ENCODE measurements at regions not wholly inside any gene's neighbourhood (a gene's known extent, or its start where the extent isn't known, plus 50 kb on each side); places are given as distances from the start of the nearest gene placed in this dataset.

DNA sequence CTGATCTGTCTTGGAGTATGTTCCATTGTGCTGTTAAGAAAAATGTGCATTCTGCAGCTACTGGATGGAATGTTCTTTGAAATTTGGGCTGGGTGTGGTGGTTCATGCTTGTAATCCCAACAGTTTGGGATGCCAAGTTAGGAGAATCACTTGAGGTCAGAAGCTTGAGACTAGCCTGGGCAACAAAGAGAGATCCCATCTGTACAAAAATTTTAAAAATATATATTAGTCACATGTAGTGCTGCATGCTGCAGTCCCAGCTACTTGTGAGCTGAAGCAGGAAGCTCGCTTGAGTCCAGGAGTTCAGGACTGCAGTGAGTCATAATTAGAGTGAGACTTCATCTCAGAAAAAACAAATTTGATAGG is 62.8 kb upstream of the PLSCR4 start:
- TF ChIP-seq, protein P1, sequence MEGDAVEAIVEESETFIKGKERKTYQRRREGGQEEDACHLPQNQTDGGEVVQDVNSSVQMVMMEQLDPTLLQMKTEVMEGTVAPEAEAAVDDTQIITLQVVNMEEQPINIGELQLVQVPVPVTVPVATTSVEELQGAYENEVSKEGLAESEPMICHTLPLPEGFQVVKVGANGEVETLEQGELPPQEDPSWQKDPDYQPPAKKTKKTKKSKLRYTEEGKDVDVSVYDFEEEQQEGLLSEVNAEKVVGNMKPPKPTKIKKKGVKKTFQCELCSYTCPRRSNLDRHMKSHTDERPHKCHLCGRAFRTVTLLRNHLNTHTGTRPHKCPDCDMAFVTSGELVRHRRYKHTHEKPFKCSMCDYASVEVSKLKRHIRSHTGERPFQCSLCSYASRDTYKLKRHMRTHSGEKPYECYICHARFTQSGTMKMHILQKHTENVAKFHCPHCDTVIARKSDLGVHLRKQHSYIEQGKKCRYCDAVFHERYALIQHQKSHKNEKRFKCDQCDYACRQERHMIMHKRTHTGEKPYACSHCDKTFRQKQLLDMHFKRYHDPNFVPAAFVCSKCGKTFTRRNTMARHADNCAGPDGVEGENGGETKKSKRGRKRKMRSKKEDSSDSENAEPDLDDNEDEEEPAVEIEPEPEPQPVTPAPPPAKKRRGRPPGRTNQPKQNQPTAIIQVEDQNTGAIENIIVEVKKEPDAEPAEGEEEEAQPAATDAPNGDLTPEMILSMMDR (IDR thresholded peaks at IDR 0.05), result no peak
- H3K9me3 Mint-ChIP-seq (ENCODE audit: unreplicated experiment), result peaks cover 21% of the 10 kb centered on the region
- H3K4me1 Mint-ChIP-seq (ENCODE audit: unreplicated experiment), result peaks cover 45% of the 10 kb centered on the region
- H3K4me3 Mint-ChIP-seq (ENCODE audit: unreplicated experiment), result no peak overlapping the region
- H3K27ac Mint-ChIP-seq (ENCODE audit: unreplicated experiment), result peak overlapping the region; percentile 86
- no peaks in the 10 kb centered on the region for H3K27me3 Mint-ChIP-seq (ENCODE audit: unreplicated experiment)
- no peak for DNase-seq (ENCODE audit: extremely low spot score, unreplicated experiment)
- H3K36me3 Mint-ChIP-seq (ENCODE audit: unreplicated experiment), result no peaks in the 10 kb centered on the region

DNA sequence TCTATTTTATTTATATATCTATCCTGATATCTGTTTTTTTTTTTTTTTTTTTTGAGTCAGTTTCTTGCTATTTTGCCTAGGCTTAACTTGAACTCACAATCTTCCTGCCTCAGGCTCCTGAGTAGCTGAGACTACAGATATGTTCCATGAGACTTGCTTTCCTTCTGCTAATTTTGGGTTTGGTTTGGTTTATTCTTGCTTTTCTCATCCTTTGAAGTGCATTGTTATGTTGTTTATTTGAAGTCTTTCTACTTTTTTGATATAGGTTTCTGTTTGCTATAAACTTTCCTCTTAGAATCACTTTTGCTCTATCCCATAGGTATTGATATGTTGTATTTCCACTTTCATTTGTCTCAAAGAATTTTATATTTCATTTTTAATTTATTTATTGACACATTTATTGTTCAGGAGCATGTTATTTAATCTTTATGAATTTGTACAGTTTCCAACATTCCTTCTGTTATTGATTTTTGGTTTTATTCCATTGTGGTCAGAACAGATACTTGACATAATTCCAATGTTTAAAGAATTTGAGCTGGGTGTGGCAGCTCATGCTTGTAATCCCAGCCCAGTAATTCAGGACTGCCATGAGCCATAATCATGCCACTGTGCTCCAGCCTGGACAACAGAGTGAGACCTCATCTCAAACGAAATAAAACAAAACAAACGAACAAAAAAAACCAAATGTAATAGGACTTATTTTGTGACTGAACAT is 62.3 kb upstream of the PLSCR4 start:
- Mint-ChIP-seq H3K9me3 (ENCODE audit: unreplicated experiment) (peaks cover 21% of the 10 kb centered on the region), H3K4me3 (ENCODE audit: unreplicated experiment) (no peak overlapping the region), H3K4me1 (ENCODE audit: unreplicated experiment) (peaks cover 50% of the 10 kb centered on the region), H3K27me3 (ENCODE audit: unreplicated experiment) (no peaks in the 10 kb centered on the region), H3K27ac (ENCODE audit: unreplicated experiment) (peak overlapping the region; percentile 86), H3K36me3 (ENCODE audit: unreplicated experiment) (no peaks in the 10 kb centered on the region)
- TF ChIP-seq, protein P1 (IDR thresholded peaks at IDR 0.05), result no peak
- DNase-seq (ENCODE audit: extremely low spot score, unreplicated experiment), result no peak

DNA sequence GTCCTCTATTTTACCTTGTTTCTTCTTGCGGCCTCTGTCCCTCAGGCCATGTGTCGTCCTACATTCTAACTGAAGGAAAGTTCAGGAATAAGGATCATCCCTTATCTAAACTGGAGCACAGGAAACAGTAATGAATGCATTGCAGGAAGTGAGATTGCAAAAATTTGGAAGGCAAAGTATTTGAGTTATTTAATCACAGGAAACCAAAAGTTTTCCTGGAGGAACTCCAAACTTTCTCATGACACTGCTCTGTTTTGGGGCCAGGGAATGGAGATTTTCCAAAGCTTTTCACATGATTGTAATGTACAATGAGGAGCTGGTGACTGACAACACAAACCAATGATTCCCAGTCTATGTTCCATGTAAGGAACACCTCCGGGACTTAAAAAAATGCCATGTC is 57.8 kb upstream of the PLSCR4 start:
- H3K27ac Mint-ChIP-seq (ENCODE audit: unreplicated experiment), result peak overlapping the region; percentile 74
- no peak overlapping the region for H3K4me3 Mint-ChIP-seq (ENCODE audit: unreplicated experiment)
- TF ChIP-seq, protein P1 (IDR thresholded peaks at IDR 0.05), result no peak
- H3K9me3 Mint-ChIP-seq (ENCODE audit: unreplicated experiment), result peaks cover 38% of the 10 kb centered on the region
- peaks cover 42% of the 10 kb centered on the region for H3K4me1 Mint-ChIP-seq (ENCODE audit: unreplicated experiment)
- no peak for DNase-seq (ENCODE audit: extremely low spot score, unreplicated experiment)
- H3K27me3 Mint-ChIP-seq (ENCODE audit: unreplicated experiment), result no peaks in the 10 kb centered on the region
- H3K36me3 Mint-ChIP-seq (ENCODE audit: unreplicated experiment), result peaks cover 5% of the 10 kb centered on the region

DNA sequence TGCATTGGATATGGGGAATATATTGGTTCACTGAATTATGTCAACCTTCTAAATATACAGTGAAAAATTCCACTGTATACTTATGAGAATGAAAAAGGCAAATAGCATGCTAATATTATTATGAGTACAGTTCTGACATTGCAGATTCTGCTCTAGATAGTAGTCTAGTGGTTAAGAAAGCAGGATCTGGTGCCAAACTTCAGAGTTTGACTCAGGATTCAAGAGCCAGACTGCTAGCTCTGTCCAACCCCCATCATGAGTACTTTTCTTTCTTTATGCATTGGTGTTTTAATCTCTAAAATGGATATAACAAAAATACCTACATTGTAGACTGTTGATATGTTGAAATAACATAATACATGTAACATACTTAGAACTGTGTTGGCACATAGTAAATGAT is 57.3 kb upstream of the PLSCR4 start:
- TF ChIP-seq, protein P1 (IDR thresholded peaks at IDR 0.05), result no peak
- Mint-ChIP-seq H3K27ac (ENCODE audit: unreplicated experiment) (peak overlapping the region; percentile 74), H3K4me1 (ENCODE audit: unreplicated experiment) (peaks cover 37% of the 10 kb centered on the region)

DNA sequence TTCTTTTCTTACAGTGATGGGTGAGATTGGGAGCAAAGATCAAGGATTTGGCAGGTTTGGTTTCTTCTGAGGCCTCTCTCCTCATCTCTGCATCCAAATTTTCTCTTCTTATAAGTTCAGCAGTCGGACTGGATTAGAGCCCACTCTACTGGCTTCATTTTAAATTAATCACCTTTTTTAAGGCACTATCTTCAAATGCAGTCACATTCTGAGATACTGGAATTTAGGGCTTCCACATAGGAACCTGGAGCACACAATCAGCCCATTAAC is 56.5 kb upstream of the PLSCR4 start:
- Mint-ChIP-seq H3K4me1 (ENCODE audit: unreplicated experiment) (peaks cover 35% of the 10 kb centered on the region), H3K36me3 (ENCODE audit: unreplicated experiment) (peaks cover 5% of the 10 kb centered on the region), H3K9me3 (ENCODE audit: unreplicated experiment) (peaks cover 47% of the 10 kb centered on the region), H3K4me3 (ENCODE audit: unreplicated experiment) (no peak overlapping the region), H3K27me3 (ENCODE audit: unreplicated experiment) (no peaks in the 10 kb centered on the region), H3K27ac (ENCODE audit: unreplicated experiment) (no peak overlapping the region)
- TF ChIP-seq, protein P1 (IDR thresholded peaks at IDR 0.05), result no peak
- DNase-seq (ENCODE audit: extremely low spot score, unreplicated experiment), result no peak

More for the DNA sequence above, 57.3 kb upstream of the PLSCR4 start:
- no peak for DNase-seq (ENCODE audit: extremely low spot score, unreplicated experiment)
- no peak overlapping the region for H3K4me3 Mint-ChIP-seq (ENCODE audit: unreplicated experiment)
- peaks cover 5% of the 10 kb centered on the region for H3K36me3 Mint-ChIP-seq (ENCODE audit: unreplicated experiment)
- H3K9me3 Mint-ChIP-seq (ENCODE audit: unreplicated experiment), result peaks cover 42% of the 10 kb centered on the region
- no peaks in the 10 kb centered on the region for H3K27me3 Mint-ChIP-seq (ENCODE audit: unreplicated experiment)

Data from osteocyte (in vitro differentiated cells).